ENCODE measurements at regions not wholly inside any gene's neighbourhood (a gene's known extent, or its start where the extent isn't known, plus 50 kb on each side); places are given as distances from the start of the nearest gene placed in this dataset.
"Not testable (repeated sequence)": the region's sequence is repeated elsewhere in the genome, so short reads cannot be mapped to it uniquely, and the experiment has no call there.

GRCh38 chr15:56568466-56569167, 103.7 kb upstream of the MNS1 start:
- in situ Hi-C loops (cut with HindIII; ENCODE audit: low sequenced_read_pairs) = no loop called here

- in situ Hi-C loops (cut with HindIII; ENCODE audit: low sequenced_read_pairs) = no loop called here
Observed at GRCh38 chr15:56557415-56557814, 92.5 kb upstream of the MNS1 start.

- in situ Hi-C loops (cut with HindIII; ENCODE audit: low sequenced_read_pairs) = no loop called here
Observed at GRCh38 chr15:56553486-56553885, 88.5 kb upstream of the MNS1 start.

- in situ Hi-C loops (cut with HindIII; ENCODE audit: low sequenced_read_pairs) = no loop called here
Observed at GRCh38 chr15:56552659-56553058, 87.7 kb upstream of the MNS1 start.

- in situ Hi-C loops (cut with HindIII; ENCODE audit: low sequenced_read_pairs) = not testable (repeated sequence)
Observed at GRCh38 chr15:56540570-56540969, 75.6 kb upstream of the MNS1 start.

GRCh38 chr15:56540157-56540556, 75.2 kb upstream of the MNS1 start:
- in situ Hi-C loops (cut with HindIII; ENCODE audit: low sequenced_read_pairs) = not testable (repeated sequence)

GRCh38 chr15:56538901-56539545, 74.1 kb upstream of the MNS1 start:
- in situ Hi-C loops (cut with HindIII; ENCODE audit: low sequenced_read_pairs) = loop anchor here (5.0 kb wide), 1 partner anchor 68 kb away; no protein-coding TSS in a partner anchor

GRCh38 chr15:56537881-56538280, 72.9 kb upstream of the MNS1 start:
- in situ Hi-C loops (cut with HindIII; ENCODE audit: low sequenced_read_pairs) = loop anchor here (5.0 kb wide), 1 partner anchor 69 kb away; no protein-coding TSS in a partner anchor

- in situ Hi-C loops (cut with HindIII; ENCODE audit: low sequenced_read_pairs) = loop anchor here (5.0 kb wide), 1 partner anchor 73 kb away; no protein-coding TSS in a partner anchor
Observed at GRCh38 chr15:56534728-56535127, 69.8 kb upstream of the MNS1 start.

GRCh38 chr15:56533731-56534403, 68.9 kb upstream of the MNS1 start:
- in situ Hi-C loops (cut with HindIII; ENCODE audit: low sequenced_read_pairs) = no loop called here

GRCh38 chr15:56532721-56533460, 68.0 kb upstream of the MNS1 start:
- in situ Hi-C loops (cut with HindIII; ENCODE audit: low sequenced_read_pairs) = no loop called here

GRCh38 chr15:56530157-56530556, 65.2 kb upstream of the MNS1 start:
- in situ Hi-C loops (cut with HindIII; ENCODE audit: low sequenced_read_pairs) = no loop called here

- in situ Hi-C loops (cut with HindIII; ENCODE audit: low sequenced_read_pairs) = no loop called here
Observed at GRCh38 chr15:56528136-56528535, 63.2 kb upstream of the MNS1 start.

- in situ Hi-C loops (cut with HindIII; ENCODE audit: low sequenced_read_pairs) = no loop called here
Observed at GRCh38 chr15:56524915-56525314, 60.0 kb upstream of the MNS1 start.

- in situ Hi-C loops (cut with HindIII; ENCODE audit: low sequenced_read_pairs) = no loop called here
Observed at GRCh38 chr15:56523521-56523920, 58.6 kb upstream of the MNS1 start.

- in situ Hi-C loops (cut with HindIII; ENCODE audit: low sequenced_read_pairs) = no loop called here
Observed at GRCh38 chr15:56519000-56519399, 54.1 kb upstream of the MNS1 start.

Measured in DLD1 (cell line).